PC-9 (cell line): ENCODE measurements at regions not wholly inside any gene's neighbourhood (a gene's known extent, or its start where the extent isn't known, plus 50 kb on each side); places are given as distances from the start of the nearest gene placed in this dataset.
"Not testable (repeated sequence)": the region's sequence is repeated elsewhere in the genome, so short reads cannot be mapped to it uniquely, and the experiment has no call there.

Experiments
- BruUV-seq: library from RNA; stranded (reverse); fragments of 400-500 nt; replicated peaks from 2 replicates; lab custom pipeline; 2021; lab: Mats Ljungman, UMichigan
- CTCF ChIA-PET: fragments of 300-600 bp; sonication (Branson Sonifier 250); formaldehyde crosslinking; loops from one replicate; lab custom pipeline; 2022; ENCODE audit warnings: antibody characterized with exemption; lab: Charles Lee
- POLR2A ChIA-PET: fragments of 300-600 bp; sonication (Branson Sonifier 250); formaldehyde crosslinking; loops from one replicate; lab custom pipeline; 2022; ENCODE audit warnings: antibody characterized with exemption; ENCODE audit not compliant: unreplicated experiment; lab: Charles Lee
- DNase-seq, 2 experiments: peaks; one replicate each; pipeline versions ENCODE4 v3.0.0 to v3.0.0-alpha.2; 2015 to 2022; ENCODE audit warnings: mixed read lengths in 1 of 2
- H2AFZ ChIP-seq: fragments of 200-600 bp; sonication (generic); 2 replicates; pipeline ENCODE4 v1.8.1; 2017; ENCODE audit warnings: antibody characterized with exemption
- H3F3A ChIP-seq: fragments of 200-600 bp; sonication (generic); 2 replicates; pipeline ENCODE4 v1.8.1; 2017; ENCODE audit warnings: antibody characterized with exemption, mild to moderate bottlenecking, low read depth; ENCODE audit not compliant: insufficient read depth
- H3K27ac ChIP-seq: fragments of 200-600 bp; sonication (generic); 2 replicates; pipeline ENCODE4 v1.6.1; 2016; ENCODE audit warnings: mixed run types
- H3K27me3 ChIP-seq: fragments of 200-600 bp; sonication (generic); 2 replicates; pipeline ENCODE4 v1.6.1; 2016; ENCODE audit warnings: low read depth, mixed run types; ENCODE audit not compliant: insufficient read depth
- H3K36me3 ChIP-seq: fragments of 200-600 bp; sonication (generic); 2 replicates; pipeline ENCODE4 v1.6.1; 2016; ENCODE audit warnings: low read depth, mixed run types
- H3K4me1 ChIP-seq: fragments of 200-600 bp; sonication (generic); replicated peaks from 2 replicates; pipeline ENCODE4 v1.6.1; 2016; ENCODE audit warnings: mixed run types; ENCODE audit not compliant: insufficient read depth
- H3K4me2 ChIP-seq: fragments of 200-600 bp; sonication (generic); 2 replicates; pipeline ENCODE4 v1.6.1; 2017; ENCODE audit warnings: mixed run types
- H3K4me3 ChIP-seq: fragments of 200-600 bp; sonication (generic); 2 replicates; pipeline ENCODE4 v1.6.1; 2016; ENCODE audit warnings: mixed run types
- H3K79me2 ChIP-seq: fragments of 200-600 bp; sonication (generic); 2 replicates; pipeline ENCODE4 v1.6.1; 2017; ENCODE audit warnings: low read depth, mixed run types
- H3K9me2 ChIP-seq: fragments of 200-600 bp; sonication (generic); 2 replicates; pipeline ENCODE4 v1.8.1; 2017; ENCODE audit warnings: mild to moderate bottlenecking; ENCODE audit not compliant: insufficient read depth
- H3K9me3 ChIP-seq: fragments of 200-600 bp; sonication (generic); 2 replicates; pipeline ENCODE4 v1.8.1; 2016; ENCODE audit warnings: low read depth; ENCODE audit not compliant: insufficient read depth
- H4K20me1 ChIP-seq: fragments of 200-600 bp; sonication (generic); 2 replicates; pipeline ENCODE4 v1.8.1; 2017; ENCODE audit not compliant: insufficient read depth
- CTCF ChIP-seq: fragments of 200-600 bp; sonication (generic); conservative IDR thresholded peaks from 2 replicates; pipeline ENCODE4 v1.6.1; 2017; ENCODE audit warnings: mixed run types, antibody characterized with exemption, mild to moderate bottlenecking, moderate library complexity
- EZH2 ChIP-seq: fragments of 200-600 bp; sonication (generic); IDR thresholded peaks from 2 replicates; pipeline ENCODE4 v1.8.0; 2017; ENCODE audit warnings: antibody characterized with exemption, low read depth
- intact Hi-C: fragments of 100-400 bp; cut with micrococcal nuclease; formaldehyde crosslinking; loops from one replicate; pipeline ENCODE4 v1.10.0; 2022; ENCODE audit not compliant: unreplicated experiment

GRCh38 chr5:159522841-159523240 is 192.6 kb upstream of the IL12B start:
- CTCF ChIA-PET = no interaction called here
- Histone ChIP-seq H3K4me1 (peaks cover 18% of the 10 kb centered on the region), H3K27ac (no peak overlapping the region), H3K27me3 (no peaks in the 10 kb centered on the region), H3K9me2 (no peaks in the 10 kb centered on the region), H4K20me1 (no peaks in the 10 kb centered on the region), H3K9me3 (no peaks in the 10 kb centered on the region), H3F3A (peaks cover 12% of the 10 kb centered on the region), H3K4me3 (no peak overlapping the region), H2AFZ (no peak overlapping the region), H3K36me3 (no peaks in the 10 kb centered on the region), H3K79me2 (no peaks in the 10 kb centered on the region), H3K4me2 (no peak overlapping the region)
- POLR2A ChIA-PET = no interaction called here
- DNase-seq = no peak
- BruUV-seq = no TSS peak
- TF ChIP-seq EZH2 (no peak), CTCF (no peak)
- intact Hi-C loops = no loop called here

- H3K79me2 ChIP-seq, H3K36me3 ChIP-seq, H3K9me3 ChIP-seq, BruUV-seq, H3K9me2 ChIP-seq, POLR2A ChIA-PET, H3K4me3 ChIP-seq, intact Hi-C loops, H3K27me3 ChIP-seq, H2AFZ ChIP-seq, DNase-seq, H3K4me1 ChIP-seq, H3F3A ChIP-seq, H3K4me2 ChIP-seq, H3K27ac ChIP-seq, CTCF ChIA-PET, H4K20me1 ChIP-seq: not testable (repeated sequence)
Observed at GRCh38 chr5:159524279-159524678, 194.0 kb upstream of the IL12B start.

GRCh38 chr5:159525117-159525516 is 194.8 kb upstream of the IL12B start:
- no peak for DNase-seq
- no peaks in the 10 kb centered on the region for H3F3A ChIP-seq
- H3K36me3 ChIP-seq = no peaks in the 10 kb centered on the region
- no peaks in the 10 kb centered on the region for H3K4me1 ChIP-seq
- no peaks in the 10 kb centered on the region for H3K9me3 ChIP-seq
- H3K79me2 ChIP-seq = no peaks in the 10 kb centered on the region
- H3K9me2 ChIP-seq = no peaks in the 10 kb centered on the region
- no peak overlapping the region for H3K4me3 ChIP-seq
- H4K20me1 ChIP-seq = no peaks in the 10 kb centered on the region
- no peak overlapping the region for H3K4me2 ChIP-seq
- intact Hi-C loops = no loop called here
- POLR2A ChIA-PET = no interaction called here
- no TSS peak for BruUV-seq
- no peaks in the 10 kb centered on the region for H3K27me3 ChIP-seq
- no peak overlapping the region for H2AFZ ChIP-seq
- H3K27ac ChIP-seq = no peak overlapping the region
- no peak for TF ChIP-seq EZH2
- CTCF ChIA-PET = no interaction called here

- no peaks in the 10 kb centered on the region for H3K27me3 ChIP-seq
- ChIA-PET POLR2A (no interaction called here), CTCF (interaction anchor here (1.4 kb wide), 1 partner anchor 460 kb away, joined by 3 read pairs; no protein-coding TSS in a partner anchor)
- H3K4me3 ChIP-seq = no peak overlapping the region
- H4K20me1 ChIP-seq = no peaks in the 10 kb centered on the region
- H3K4me2 ChIP-seq = no peak overlapping the region
- peaks cover 6% of the 10 kb centered on the region; the same call in 1 of the 2 replicates for H3F3A ChIP-seq
- peaks cover 6% of the 10 kb centered on the region for H3K4me1 ChIP-seq
- TF ChIP-seq CTCF = no peak
- TF ChIP-seq EZH2 = no peak
- H3K36me3 ChIP-seq = no peaks in the 10 kb centered on the region
- H3K9me2 ChIP-seq = no peaks in the 10 kb centered on the region
- no peak overlapping the region for H3K27ac ChIP-seq
- intact Hi-C loops = no loop called here
- no peaks in the 10 kb centered on the region for H3K79me2 ChIP-seq
- DNase-seq = no peak
- no TSS peak for BruUV-seq
- no peak overlapping the region for H2AFZ ChIP-seq
- no peaks in the 10 kb centered on the region for H3K9me3 ChIP-seq
Observed at GRCh38 chr5:159527546-159528254, 197.4 kb upstream of the IL12B start.
